Ascending aorta (tissue), 2 donors: ENCODE measurements at regions not wholly inside any gene's neighbourhood (a gene's known extent, or its start where the extent isn't known, plus 50 kb on each side); places are given as distances from the start of the nearest gene placed in this dataset.

Experiments
- DNase-seq, 2 donors: peaks; one replicate each; pipeline ENCODE4 v3.0.0-alpha.2; 2019; ENCODE audit warnings: low spot score in 2 of 2
- H3K27ac ChIP-seq, 2 donors: fragments of 200-600 bp; sonication (generic); one replicate each; pipeline ENCODE4 v1.5.1; 2016 to 2017; ENCODE audit warnings: mild to moderate bottlenecking in 1 of 2
- H3K27me3 ChIP-seq: fragments of 200-600 bp; sonication (generic); one replicate; pipeline ENCODE4 v1.5.1; 2017
- H3K36me3 ChIP-seq, 2 donors: fragments of 200-600 bp; sonication (generic); one replicate each; pipeline ENCODE4 v1.5.1; 2016
- H3K4me1 ChIP-seq, 2 donors: fragments of 200-600 bp; sonication (generic); one replicate each; pipeline ENCODE4 v1.5.1; 2016 to 2017; ENCODE audit warnings: mild to moderate bottlenecking in 1 of 2
- H3K4me3 ChIP-seq, 2 donors: fragments of 200-600 bp; sonication (generic); one replicate each; pipeline ENCODE4 v1.5.1; 2016 to 2017; ENCODE audit warnings: mild to moderate bottlenecking in 1 of 2
- H3K9me3 ChIP-seq, 2 donors: fragments of 200-600 bp; sonication (generic); one replicate each; pipeline ENCODE4 v1.5.1; 2016
- CTCF ChIP-seq, 3 experiments: fragments of 200-600 bp in 2 of 3; fragments of 450-650 bp in 1 of 3; sonication (generic) in 2 of 3; IDR thresholded peaks; one replicate each; pipeline ENCODE4 v1.5.1; 2016 to 2019; ENCODE audit warnings: antibody characterized with exemption in 3 of 3, mild to moderate bottlenecking in 1 of 3, moderate library complexity in 1 of 3
- intact Hi-C: fragments of 100-400 bp; cut with DNase I; formaldehyde crosslinking; loops from one replicate; pipeline ENCODE4 v1.15.1; 2023

DNA sequence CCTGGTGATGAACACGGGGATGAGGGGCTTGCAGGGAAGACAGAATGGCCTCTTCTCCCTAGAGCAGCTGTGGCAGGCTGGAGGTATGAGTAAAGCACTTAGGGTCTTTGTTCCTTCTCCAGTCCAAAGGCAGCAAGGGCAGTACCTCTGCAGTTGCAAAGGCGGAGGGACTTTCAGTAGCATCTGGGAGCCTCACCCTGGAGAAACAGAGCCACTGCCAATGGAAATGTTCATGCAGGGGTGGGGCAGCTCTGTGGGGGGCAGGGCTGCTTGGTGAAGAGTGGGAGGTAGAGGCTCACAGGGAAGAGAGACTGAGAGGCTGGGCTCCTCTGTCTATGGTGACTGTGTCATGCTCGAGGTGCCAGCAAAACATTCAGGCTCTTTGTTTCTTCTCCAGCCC, 344.1 kb upstream of the CHAC2 start:
- H3K4me3 ChIP-seq: no peak overlapping the region
- H3K27ac ChIP-seq: no peak overlapping the region
- no peaks in the 10 kb centered on the region for H3K27me3 ChIP-seq
- no peak for DNase-seq
- H3K4me1 ChIP-seq: no peaks in the 10 kb centered on the region
- no peak for TF ChIP-seq CTCF (IDR thresholded peaks at IDR 0.05)
- H3K36me3 ChIP-seq: no peaks in the 10 kb centered on the region
- intact Hi-C loops: loop anchor here (10.0 kb wide), 1 partner anchor 311 kb away; no protein-coding TSS in a partner anchor
- no peaks in the 10 kb centered on the region for H3K9me3 ChIP-seq

DNA sequence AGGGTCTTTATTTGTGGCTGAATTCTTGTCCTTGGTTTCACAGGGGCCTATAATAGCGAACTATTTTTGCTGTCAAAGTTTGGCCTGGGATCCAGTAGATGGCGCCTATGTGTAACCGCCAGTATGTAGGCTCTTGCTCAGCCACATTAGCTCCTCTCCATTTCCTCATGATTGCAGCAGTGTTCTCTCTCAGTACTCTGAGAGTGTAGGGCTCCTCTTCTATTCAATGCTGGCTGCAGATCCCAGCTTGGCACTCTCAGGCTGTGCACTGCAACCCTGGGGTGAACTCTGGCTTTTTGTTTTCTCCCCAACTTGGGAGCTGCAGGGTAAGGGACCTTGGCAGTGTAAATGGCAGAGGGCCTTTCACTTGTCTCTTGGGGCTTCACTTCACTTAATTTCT, 344.6 kb upstream of the CHAC2 start:
- intact Hi-C loops: loop anchor here (10.0 kb wide), 1 partner anchor 312 kb away; no protein-coding TSS in a partner anchor
- H3K4me3 ChIP-seq: no peak overlapping the region
- no peak for DNase-seq
- no peaks in the 10 kb centered on the region for H3K9me3 ChIP-seq
- H3K27me3 ChIP-seq: no peaks in the 10 kb centered on the region
- H3K27ac ChIP-seq: no peak overlapping the region
- no peaks in the 10 kb centered on the region for H3K36me3 ChIP-seq
- peak; percentile 12 to 43 (median 16) for TF ChIP-seq CTCF (IDR thresholded peaks at IDR 0.05)
- no peaks in the 10 kb centered on the region for H3K4me1 ChIP-seq

GRCh38 chr2:53417385-53417784, 350.2 kb upstream of the CHAC2 start:
- Histone ChIP-seq H3K27ac (no peak overlapping the region), H3K27me3 (no peaks in the 10 kb centered on the region), H3K36me3 (no peaks in the 10 kb centered on the region), H3K9me3 (no peaks in the 10 kb centered on the region), H3K4me3 (no peak overlapping the region), H3K4me1 (no peaks in the 10 kb centered on the region)
- DNase-seq: no peak
- TF ChIP-seq CTCF (IDR thresholded peaks at IDR 0.05): no peak
- intact Hi-C loops: no loop called here

DNA sequence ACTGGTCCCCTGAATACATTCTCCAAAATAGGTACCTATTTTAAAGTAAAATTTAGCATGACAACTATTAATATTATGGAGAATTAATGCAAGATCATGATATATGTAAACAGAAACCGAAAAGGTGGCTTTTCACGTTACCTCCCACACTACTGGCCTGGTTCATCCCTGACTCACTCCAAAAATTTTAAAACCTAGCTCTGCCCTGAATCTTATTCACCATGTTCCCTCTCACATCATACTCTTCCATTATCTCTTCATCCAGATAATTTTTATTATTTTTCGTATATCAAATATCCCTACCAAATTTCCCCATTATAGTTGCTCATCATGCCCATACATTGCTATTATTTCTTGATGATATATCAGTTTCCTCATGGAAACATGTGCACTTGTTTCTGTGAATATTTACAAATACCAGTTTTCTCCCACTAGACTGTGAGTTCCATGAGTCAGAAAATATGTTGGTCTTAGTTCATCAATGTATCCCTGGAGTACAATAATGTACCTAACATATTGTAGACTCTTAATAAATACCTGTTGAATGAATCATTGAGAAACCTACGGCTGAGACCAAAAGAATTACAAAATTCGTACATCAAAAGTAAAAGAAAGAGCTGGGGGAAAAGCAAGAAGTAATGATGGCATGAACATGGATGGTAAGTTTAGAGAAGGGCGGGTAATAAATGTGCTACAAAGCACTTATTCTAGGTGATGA, 360.1 kb upstream of the CHAC2 start:
- Histone ChIP-seq H3K27ac (no peak overlapping the region), H3K36me3 (no peaks in the 10 kb centered on the region)
- TF ChIP-seq CTCF (IDR thresholded peaks at IDR 0.05): no peak

GRCh38 chr2:53403792-53404413, 363.7 kb upstream of the CHAC2 start:
- Histone ChIP-seq H3K27me3 (no peaks in the 10 kb centered on the region), H3K9me3 (peaks cover 0 to 3% of the 10 kb centered on the region in 2 donors), H3K27ac (no peak overlapping the region), H3K4me1 (no peaks in the 10 kb centered on the region), H3K4me3 (no peak overlapping the region), H3K36me3 (no peaks in the 10 kb centered on the region)
- no peak for DNase-seq
- intact Hi-C loops: no loop called here
- TF ChIP-seq CTCF (IDR thresholded peaks at IDR 0.05): no peak

More for the DNA sequence above, 360.1 kb upstream of the CHAC2 start:
- Histone ChIP-seq H3K27me3 (no peaks in the 10 kb centered on the region), H3K9me3 (peaks cover 0 to 3% of the 10 kb centered on the region in 2 donors), H3K4me1 (no peaks in the 10 kb centered on the region), H3K4me3 (no peak overlapping the region)
- intact Hi-C loops: no loop called here
- DNase-seq: no peak
